HG03064 (cell line): ENCODE measurements at regions not wholly inside any gene's neighbourhood (a gene's known extent, or its start where the extent isn't known, plus 50 kb on each side); places are given as distances from the start of the nearest gene placed in this dataset.

Experiments used
- ATAC-seq: cut with Tn5 transposase; IDR thresholded peaks from one replicate; pipeline ENCODE4 v1.9.1; 2021; ENCODE audit warnings: low read depth; ENCODE audit not compliant: unreplicated experiment

GRCh38 chr20:18992418-18992817 is 178.8 kb downstream of the SCP2D1 start:
- no peak for ATAC-seq

- no peak for ATAC-seq
Measured at GRCh38 chr20:18995455-18995854, 181.9 kb downstream of the SCP2D1 start.

GRCh38 chr20:18999086-18999485 is 185.5 kb downstream of the SCP2D1 start:
- no peak for ATAC-seq

- no peak for ATAC-seq
Measured at GRCh38 chr20:19000078-19000477, 186.5 kb downstream of the SCP2D1 start.

GRCh38 chr20:19001177-19001576 is 187.6 kb downstream of the SCP2D1 start:
- ATAC-seq = no peak

GRCh38 chr20:19003366-19004336 is 190.1 kb downstream of the SCP2D1 start:
- no peak for ATAC-seq

GRCh38 chr20:19004975-19005374 is 191.4 kb downstream of the SCP2D1 start:
- no peak for ATAC-seq

- ATAC-seq = no peak
Measured at GRCh38 chr20:19008497-19008896, 194.9 kb downstream of the SCP2D1 start.

- no peak for ATAC-seq
Measured at GRCh38 chr20:19009081-19009688, 195.6 kb downstream of the SCP2D1 start.

- ATAC-seq = no peak
Measured at GRCh38 chr20:19012676-19013075, 199.1 kb downstream of the SCP2D1 start.

- no peak for ATAC-seq
Measured at GRCh38 chr20:19013907-19014306, 198.5 kb upstream of the SLC24A3 start.

- no peak for ATAC-seq
Measured at GRCh38 chr20:19015351-19016139, 196.9 kb upstream of the SLC24A3 start.

- no peak for ATAC-seq
Measured at GRCh38 chr20:19016140-19016497, 196.3 kb upstream of the SLC24A3 start.

- ATAC-seq = no peak
Measured at GRCh38 chr20:19017104-19017690, 195.2 kb upstream of the SLC24A3 start.

- no peak for ATAC-seq
Measured at GRCh38 chr20:19018881-19019280, 193.6 kb upstream of the SLC24A3 start.

- ATAC-seq = no peak
Measured at GRCh38 chr20:19019734-19020364, 192.6 kb upstream of the SLC24A3 start.

GRCh38 chr20:19021406-19022117 is 190.9 kb upstream of the SLC24A3 start:
- no peak for ATAC-seq

GRCh38 chr20:19022118-19022575 is 190.3 kb upstream of the SLC24A3 start:
- no peak for ATAC-seq

- ATAC-seq = no peak
Measured at GRCh38 chr20:19022791-19023448, 189.5 kb upstream of the SLC24A3 start.
